ENCODE measurements at regions not wholly inside any gene's neighbourhood (a gene's known extent, or its start where the extent isn't known, plus 50 kb on each side); places are given as distances from the start of the nearest gene placed in this dataset.
"Not testable (repeated sequence)": the region's sequence is repeated elsewhere in the genome, so short reads cannot be mapped to it uniquely, and the experiment has no call there.

DNA sequence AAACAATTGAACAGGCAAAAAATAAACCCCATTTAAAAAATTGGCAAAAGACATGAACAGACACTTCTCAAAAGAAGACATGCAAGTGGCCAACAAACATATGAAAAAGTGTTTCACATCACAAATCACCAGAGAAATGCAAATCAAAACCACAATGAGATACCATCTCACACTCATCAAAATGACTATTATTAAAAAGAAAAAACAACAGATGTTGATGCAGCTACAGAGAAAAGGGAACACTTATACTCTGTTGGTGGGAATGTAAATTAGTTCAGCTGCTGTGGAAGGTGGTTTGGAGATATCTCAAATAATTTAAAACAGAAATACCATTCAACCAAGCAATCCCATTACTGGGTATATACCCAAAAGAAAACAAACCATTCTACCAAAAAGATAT, 83.1 kb upstream of the TMTC2 start:
- TF ChIP-seq, protein P1, sequence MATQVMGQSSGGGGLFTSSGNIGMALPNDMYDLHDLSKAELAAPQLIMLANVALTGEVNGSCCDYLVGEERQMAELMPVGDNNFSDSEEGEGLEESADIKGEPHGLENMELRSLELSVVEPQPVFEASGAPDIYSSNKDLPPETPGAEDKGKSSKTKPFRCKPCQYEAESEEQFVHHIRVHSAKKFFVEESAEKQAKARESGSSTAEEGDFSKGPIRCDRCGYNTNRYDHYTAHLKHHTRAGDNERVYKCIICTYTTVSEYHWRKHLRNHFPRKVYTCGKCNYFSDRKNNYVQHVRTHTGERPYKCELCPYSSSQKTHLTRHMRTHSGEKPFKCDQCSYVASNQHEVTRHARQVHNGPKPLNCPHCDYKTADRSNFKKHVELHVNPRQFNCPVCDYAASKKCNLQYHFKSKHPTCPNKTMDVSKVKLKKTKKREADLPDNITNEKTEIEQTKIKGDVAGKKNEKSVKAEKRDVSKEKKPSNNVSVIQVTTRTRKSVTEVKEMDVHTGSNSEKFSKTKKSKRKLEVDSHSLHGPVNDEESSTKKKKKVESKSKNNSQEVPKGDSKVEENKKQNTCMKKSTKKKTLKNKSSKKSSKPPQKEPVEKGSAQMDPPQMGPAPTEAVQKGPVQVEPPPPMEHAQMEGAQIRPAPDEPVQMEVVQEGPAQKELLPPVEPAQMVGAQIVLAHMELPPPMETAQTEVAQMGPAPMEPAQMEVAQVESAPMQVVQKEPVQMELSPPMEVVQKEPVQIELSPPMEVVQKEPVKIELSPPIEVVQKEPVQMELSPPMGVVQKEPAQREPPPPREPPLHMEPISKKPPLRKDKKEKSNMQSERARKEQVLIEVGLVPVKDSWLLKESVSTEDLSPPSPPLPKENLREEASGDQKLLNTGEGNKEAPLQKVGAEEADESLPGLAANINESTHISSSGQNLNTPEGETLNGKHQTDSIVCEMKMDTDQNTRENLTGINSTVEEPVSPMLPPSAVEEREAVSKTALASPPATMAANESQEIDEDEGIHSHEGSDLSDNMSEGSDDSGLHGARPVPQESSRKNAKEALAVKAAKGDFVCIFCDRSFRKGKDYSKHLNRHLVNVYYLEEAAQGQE (IDR thresholded peaks at IDR 0.05; ENCODE audit: borderline replicate concordance): not testable (repeated sequence)
- not testable (repeated sequence) for TF ChIP-seq SMC3 (conservative IDR thresholded peaks at IDR 0.05; ENCODE audit: poor library complexity); POLR2AphosphoS5 (IDR thresholded peaks at IDR 0.05); TAF1 (IDR thresholded peaks at IDR 0.05; ENCODE audit: low read depth)
- TF ChIP-seq, protein P2, sequence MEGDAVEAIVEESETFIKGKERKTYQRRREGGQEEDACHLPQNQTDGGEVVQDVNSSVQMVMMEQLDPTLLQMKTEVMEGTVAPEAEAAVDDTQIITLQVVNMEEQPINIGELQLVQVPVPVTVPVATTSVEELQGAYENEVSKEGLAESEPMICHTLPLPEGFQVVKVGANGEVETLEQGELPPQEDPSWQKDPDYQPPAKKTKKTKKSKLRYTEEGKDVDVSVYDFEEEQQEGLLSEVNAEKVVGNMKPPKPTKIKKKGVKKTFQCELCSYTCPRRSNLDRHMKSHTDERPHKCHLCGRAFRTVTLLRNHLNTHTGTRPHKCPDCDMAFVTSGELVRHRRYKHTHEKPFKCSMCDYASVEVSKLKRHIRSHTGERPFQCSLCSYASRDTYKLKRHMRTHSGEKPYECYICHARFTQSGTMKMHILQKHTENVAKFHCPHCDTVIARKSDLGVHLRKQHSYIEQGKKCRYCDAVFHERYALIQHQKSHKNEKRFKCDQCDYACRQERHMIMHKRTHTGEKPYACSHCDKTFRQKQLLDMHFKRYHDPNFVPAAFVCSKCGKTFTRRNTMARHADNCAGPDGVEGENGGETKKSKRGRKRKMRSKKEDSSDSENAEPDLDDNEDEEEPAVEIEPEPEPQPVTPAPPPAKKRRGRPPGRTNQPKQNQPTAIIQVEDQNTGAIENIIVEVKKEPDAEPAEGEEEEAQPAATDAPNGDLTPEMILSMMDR (IDR thresholded peaks at IDR 0.05; ENCODE audit: poor library complexity, severe bottlenecking): not testable (repeated sequence)

Measured in neural cell (in vitro differentiated cells).